Peyer's patch (tissue), 4 donors: ENCODE measurements at regions not wholly inside any gene's neighbourhood (a gene's known extent, or its start where the extent isn't known, plus 50 kb on each side); places are given as distances from the start of the nearest gene placed in this dataset.

Experiments used
- DNase-seq, 3 donors: peaks; one replicate each; pipeline ENCODE4 v3.0.0-alpha.2; 2017 to 2019
- H3K27ac ChIP-seq, 4 donors: fragments of 200-600 bp; sonication (generic); one replicate each; pipeline ENCODE4 v1.5.1; 2016 to 2019
- H3K27me3 ChIP-seq, 2 donors: fragments of 200-600 bp; sonication (generic); one replicate each; pipeline ENCODE4 v1.5.1; 2019
- H3K36me3 ChIP-seq, 3 donors: fragments of 200-600 bp; sonication (generic); one replicate each; pipeline ENCODE4 v1.5.1; 2016 to 2019
- H3K4me1 ChIP-seq, 4 donors: fragments of 200-600 bp; sonication (generic); one replicate each; pipeline ENCODE4 v1.5.1; 2016 to 2019
- H3K4me3 ChIP-seq, 4 donors: fragments of 200-600 bp; sonication (generic); 1 replicate in 3 of 4; 2 replicates in 1 of 4; pipeline ENCODE4 v1.5.1; 2016 to 2019; ENCODE audit warnings: mild to moderate bottlenecking in 1 of 4
- H3K9me3 ChIP-seq, 4 donors: fragments of 200-600 bp; sonication (generic); one replicate each; pipeline ENCODE4 v1.5.1; 2016 to 2019; ENCODE audit warnings: mild to moderate bottlenecking in 1 of 4
- POLR2A ChIP-seq, 2 donors: fragments of 450-650 bp; IDR thresholded peaks; one replicate each; pipeline ENCODE4 v1.5.1; 2017; ENCODE audit warnings: antibody characterized with exemption in 2 of 2, mild to moderate bottlenecking in 2 of 2, moderate library complexity in 2 of 2
- TF ChIP-seq, protein P1 (sequence below), 6 experiments: fragments of 450-650 bp in 4 of 6; fragments of 200-600 bp in 2 of 6; sonication (generic) in 1 of 6; IDR thresholded peaks; one replicate each; pipeline ENCODE4 v1.5.1; 2017 to 2019; ENCODE audit warnings: antibody characterized with exemption in 6 of 6, mild to moderate bottlenecking in 3 of 6, moderate library complexity in 1 of 6

DNA sequence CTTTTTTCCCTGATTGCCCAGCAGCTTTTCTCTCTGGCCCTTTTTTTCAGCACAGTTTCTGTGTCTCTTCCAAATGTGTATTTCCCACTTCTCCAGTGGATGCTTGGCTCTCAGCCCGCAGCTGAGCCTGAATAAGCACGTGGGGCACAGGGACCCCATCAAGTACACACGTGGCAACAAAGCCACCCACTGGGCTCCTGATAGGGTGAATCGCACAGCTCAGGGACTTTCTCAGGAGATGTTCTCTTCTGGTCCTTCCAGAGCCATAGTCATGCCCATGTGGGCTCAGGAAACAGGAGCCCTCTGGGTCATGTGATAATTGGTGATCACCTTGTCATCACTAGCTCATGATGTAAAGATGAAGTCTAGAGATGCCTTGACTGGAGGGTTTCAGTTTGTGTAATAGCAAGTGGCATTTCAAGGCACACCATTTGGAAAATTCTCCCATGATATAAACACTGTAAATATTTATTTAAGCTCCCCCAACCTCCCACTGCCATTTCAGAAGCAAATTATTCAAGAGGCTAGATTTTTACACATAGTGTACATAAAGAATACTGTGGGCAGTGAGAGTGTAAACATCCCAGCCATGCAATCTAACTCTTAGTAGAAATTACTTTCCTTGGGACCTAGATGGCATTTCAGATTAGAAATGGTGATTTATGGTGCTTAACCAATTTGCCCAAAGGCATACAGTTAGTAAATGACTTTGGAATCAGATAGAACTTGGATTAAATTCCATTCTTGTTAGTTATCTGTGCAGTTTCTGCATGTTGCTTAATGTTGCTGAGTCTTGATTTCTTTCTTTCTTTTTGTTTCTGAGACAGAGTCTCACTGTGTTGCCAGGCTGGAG is 597.5 kb downstream of the SLC4A3 start:
- no peak overlapping the region for H3K27ac ChIP-seq
- H3K4me3 ChIP-seq, result no peak overlapping the region
- DNase-seq, result no peak
- H3K27me3 ChIP-seq, result no peaks in the 10 kb centered on the region
- no peak for TF ChIP-seq POLR2A (IDR thresholded peaks at IDR 0.05)
- TF ChIP-seq, protein P1, sequence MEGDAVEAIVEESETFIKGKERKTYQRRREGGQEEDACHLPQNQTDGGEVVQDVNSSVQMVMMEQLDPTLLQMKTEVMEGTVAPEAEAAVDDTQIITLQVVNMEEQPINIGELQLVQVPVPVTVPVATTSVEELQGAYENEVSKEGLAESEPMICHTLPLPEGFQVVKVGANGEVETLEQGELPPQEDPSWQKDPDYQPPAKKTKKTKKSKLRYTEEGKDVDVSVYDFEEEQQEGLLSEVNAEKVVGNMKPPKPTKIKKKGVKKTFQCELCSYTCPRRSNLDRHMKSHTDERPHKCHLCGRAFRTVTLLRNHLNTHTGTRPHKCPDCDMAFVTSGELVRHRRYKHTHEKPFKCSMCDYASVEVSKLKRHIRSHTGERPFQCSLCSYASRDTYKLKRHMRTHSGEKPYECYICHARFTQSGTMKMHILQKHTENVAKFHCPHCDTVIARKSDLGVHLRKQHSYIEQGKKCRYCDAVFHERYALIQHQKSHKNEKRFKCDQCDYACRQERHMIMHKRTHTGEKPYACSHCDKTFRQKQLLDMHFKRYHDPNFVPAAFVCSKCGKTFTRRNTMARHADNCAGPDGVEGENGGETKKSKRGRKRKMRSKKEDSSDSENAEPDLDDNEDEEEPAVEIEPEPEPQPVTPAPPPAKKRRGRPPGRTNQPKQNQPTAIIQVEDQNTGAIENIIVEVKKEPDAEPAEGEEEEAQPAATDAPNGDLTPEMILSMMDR (IDR thresholded peaks at IDR 0.05), result no peak
- H3K36me3 ChIP-seq, result no peaks in the 10 kb centered on the region
- no peaks in the 10 kb centered on the region for H3K9me3 ChIP-seq
- H3K4me1 ChIP-seq, result no peaks in the 10 kb centered on the region

DNA sequence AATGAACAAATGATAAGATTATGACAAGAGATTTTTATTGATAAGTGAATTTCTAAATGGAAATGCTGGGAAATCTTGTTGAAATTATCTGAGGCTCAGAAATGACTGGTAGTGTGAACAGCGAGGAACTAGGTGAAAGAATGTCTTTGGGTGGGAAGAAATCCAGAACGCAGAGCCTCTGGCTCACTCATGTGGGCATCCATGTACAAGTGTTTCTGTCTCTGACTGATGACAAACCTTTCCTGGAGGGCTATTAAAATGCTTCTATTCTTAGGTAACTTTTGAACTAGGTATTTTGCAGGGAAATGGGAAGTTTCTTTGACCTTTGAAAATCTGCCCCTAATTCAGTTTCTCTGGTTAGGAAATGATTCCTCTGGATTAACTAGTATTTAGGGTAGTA is 598.6 kb downstream of the SLC4A3 start:
- Histone ChIP-seq H3K36me3 (no peaks in the 10 kb centered on the region), H3K4me3 (no peak overlapping the region), H3K4me1 (no peaks in the 10 kb centered on the region), H3K9me3 (no peaks in the 10 kb centered on the region), H3K27me3 (no peaks in the 10 kb centered on the region), H3K27ac (no peak overlapping the region)
- TF ChIP-seq POLR2A (IDR thresholded peaks at IDR 0.05), result no peak
- TF ChIP-seq, protein P1 (IDR thresholded peaks at IDR 0.05), result no peak
- no peak for DNase-seq

- TF ChIP-seq, protein P1 (IDR thresholded peaks at IDR 0.05), result no peak
- TF ChIP-seq POLR2A (IDR thresholded peaks at IDR 0.05), result no peak
- H3K4me1 ChIP-seq, result no peaks in the 10 kb centered on the region
- H3K27ac ChIP-seq, result no peak overlapping the region
These were observed 599.1 kb downstream of the SLC4A3 start for GRCh38 chr2:220226546-220226945.

GRCh38 chr2:220227266-220227920 is 600.0 kb downstream of the SLC4A3 start:
- H3K27ac ChIP-seq, result no peak overlapping the region
- H3K27me3 ChIP-seq, result no peaks in the 10 kb centered on the region
- H3K36me3 ChIP-seq, result no peaks in the 10 kb centered on the region
- no peak overlapping the region for H3K4me3 ChIP-seq
- no peak for DNase-seq
- no peaks in the 10 kb centered on the region for H3K9me3 ChIP-seq
- TF ChIP-seq, protein P1 (IDR thresholded peaks at IDR 0.05), result no peak
- TF ChIP-seq POLR2A (IDR thresholded peaks at IDR 0.05), result no peak
- no peaks in the 10 kb centered on the region for H3K4me1 ChIP-seq

More at GRCh38 chr2:220226546-220226945, 599.1 kb downstream of the SLC4A3 start:
- H3K27me3 ChIP-seq, result no peaks in the 10 kb centered on the region
- H3K9me3 ChIP-seq, result no peaks in the 10 kb centered on the region
- no peaks in the 10 kb centered on the region for H3K36me3 ChIP-seq
- no peak for DNase-seq
- H3K4me3 ChIP-seq, result no peak overlapping the region

- no peak for DNase-seq
- Histone ChIP-seq H3K27me3 (no peaks in the 10 kb centered on the region), H3K4me3 (no peak overlapping the region), H3K9me3 (no peaks in the 10 kb centered on the region), H3K27ac (no peak overlapping the region), H3K4me1 (no peaks in the 10 kb centered on the region), H3K36me3 (no peaks in the 10 kb centered on the region)
- TF ChIP-seq, protein P1 (IDR thresholded peaks at IDR 0.05), result no peak
- no peak for TF ChIP-seq POLR2A (IDR thresholded peaks at IDR 0.05)
These were observed 601.0 kb downstream of the SLC4A3 start for GRCh38 chr2:220228310-220229006.
